ENCODE measurements at regions not wholly inside any gene's neighbourhood (a gene's known extent, or its start where the extent isn't known, plus 50 kb on each side); places are given as distances from the start of the nearest gene placed in this dataset.

GRCh38 chr20:61096463-61096862 lies 155.6 kb upstream of the CDH4 start:
- Histone ChIP-seq H3K27me3 (ENCODE audit: insufficient read depth, poor library complexity, severe bottlenecking) (no peaks in the 10 kb centered on the region), H3K4me3 (replicated peaks; ENCODE audit: insufficient read depth, low read length) (no peak overlapping the region), H3K27ac (replicated peaks) (no peak overlapping the region)
- no peak for DNase-seq (ENCODE audit: low read depth in 1 of 2, low spot score in 1 of 2)
- TF ChIP-seq REST (IDR thresholded peaks at IDR 0.05; ENCODE audit: insufficient replicate concordance, low read depth) (no peak), GABPA (IDR thresholded peaks at IDR 0.05; ENCODE audit: low read depth) (no peak), CTCF (IDR thresholded peaks at IDR 0.05; ENCODE audit: insufficient read depth, low read length) (no peak), POLR2AphosphoS5 (IDR thresholded peaks at IDR 0.05; ENCODE audit: low read depth) (no peak), SPI1 (IDR thresholded peaks at IDR 0.05; ENCODE audit: borderline replicate concordance, low read depth) (no peak)

- no peak for TF ChIP-seq CTCF (IDR thresholded peaks at IDR 0.05; ENCODE audit: insufficient read depth, low read length)
- no peak for TF ChIP-seq GABPA (IDR thresholded peaks at IDR 0.05; ENCODE audit: low read depth)
- no peak for TF ChIP-seq SPI1 (IDR thresholded peaks at IDR 0.05; ENCODE audit: borderline replicate concordance, low read depth)
- no peak for TF ChIP-seq REST (IDR thresholded peaks at IDR 0.05; ENCODE audit: insufficient replicate concordance, low read depth)
- no peak for TF ChIP-seq POLR2AphosphoS5 (IDR thresholded peaks at IDR 0.05; ENCODE audit: low read depth)
- no peak overlapping the region for H3K4me3 ChIP-seq (replicated peaks; ENCODE audit: insufficient read depth, low read length)
- DNase-seq (ENCODE audit: low read depth in 1 of 2, low spot score in 1 of 2): no peak
- no peaks in the 10 kb centered on the region for H3K27me3 ChIP-seq (ENCODE audit: insufficient read depth, poor library complexity, severe bottlenecking)
- no peak overlapping the region for H3K27ac ChIP-seq (replicated peaks)
Observed at GRCh38 chr20:61099806-61100205, 152.3 kb upstream of the CDH4 start.

- no peak overlapping the region for H3K27ac ChIP-seq (replicated peaks)
Observed at GRCh38 chr20:61100489-61100888, 151.6 kb upstream of the CDH4 start.

More at GRCh38 chr20:61100489-61100888, 151.6 kb upstream of the CDH4 start:
- Histone ChIP-seq H3K4me3 (replicated peaks; ENCODE audit: insufficient read depth, low read length) (no peak overlapping the region), H3K27me3 (ENCODE audit: insufficient read depth, poor library complexity, severe bottlenecking) (no peaks in the 10 kb centered on the region)
- DNase-seq (ENCODE audit: low read depth in 1 of 2, low spot score in 1 of 2): no peak
- TF ChIP-seq CTCF (IDR thresholded peaks at IDR 0.05; ENCODE audit: insufficient read depth, low read length) (no peak), POLR2AphosphoS5 (IDR thresholded peaks at IDR 0.05; ENCODE audit: low read depth) (no peak), SPI1 (IDR thresholded peaks at IDR 0.05; ENCODE audit: borderline replicate concordance, low read depth) (no peak), REST (IDR thresholded peaks at IDR 0.05; ENCODE audit: insufficient replicate concordance, low read depth) (no peak), GABPA (IDR thresholded peaks at IDR 0.05; ENCODE audit: low read depth) (no peak)

Data from HL-60 (cell line).